Gastrocnemius medialis (tissue), 4 donors: ENCODE measurements at regions not wholly inside any gene's neighbourhood (a gene's known extent, or its start where the extent isn't known, plus 50 kb on each side); places are given as distances from the start of the nearest gene placed in this dataset.

Source experiments
- POLR2A ChIP-seq, 2 donors: fragments of 450-650 bp; IDR thresholded peaks; one replicate each; pipeline ENCODE4 v1.6.1; 2017; ENCODE audit warnings: antibody characterized with exemption in 2 of 2, mild to moderate bottlenecking in 2 of 2, moderate library complexity in 2 of 2
- TF ChIP-seq, protein P1 (sequence below), 5 experiments: fragments of 450-650 bp in 3 of 5; fragments of 200-600 bp in 2 of 5; sonication (generic) in 2 of 5; IDR thresholded peaks in 4 of 5; conservative IDR thresholded peaks in 1 of 5; 1 replicate in 4 of 5; 2 replicates in 1 of 5; pipeline ENCODE4 v1.5.1; 2016 to 2019; ENCODE audit warnings: antibody characterized with exemption in 5 of 5, mild to moderate bottlenecking in 3 of 5, moderate library complexity in 3 of 5

GRCh38 chr3:36312351-36312750 lies 68.0 kb upstream of the STAC start:
- no peak for TF ChIP-seq POLR2A (IDR thresholded peaks at IDR 0.05)
- TF ChIP-seq, protein P1, sequence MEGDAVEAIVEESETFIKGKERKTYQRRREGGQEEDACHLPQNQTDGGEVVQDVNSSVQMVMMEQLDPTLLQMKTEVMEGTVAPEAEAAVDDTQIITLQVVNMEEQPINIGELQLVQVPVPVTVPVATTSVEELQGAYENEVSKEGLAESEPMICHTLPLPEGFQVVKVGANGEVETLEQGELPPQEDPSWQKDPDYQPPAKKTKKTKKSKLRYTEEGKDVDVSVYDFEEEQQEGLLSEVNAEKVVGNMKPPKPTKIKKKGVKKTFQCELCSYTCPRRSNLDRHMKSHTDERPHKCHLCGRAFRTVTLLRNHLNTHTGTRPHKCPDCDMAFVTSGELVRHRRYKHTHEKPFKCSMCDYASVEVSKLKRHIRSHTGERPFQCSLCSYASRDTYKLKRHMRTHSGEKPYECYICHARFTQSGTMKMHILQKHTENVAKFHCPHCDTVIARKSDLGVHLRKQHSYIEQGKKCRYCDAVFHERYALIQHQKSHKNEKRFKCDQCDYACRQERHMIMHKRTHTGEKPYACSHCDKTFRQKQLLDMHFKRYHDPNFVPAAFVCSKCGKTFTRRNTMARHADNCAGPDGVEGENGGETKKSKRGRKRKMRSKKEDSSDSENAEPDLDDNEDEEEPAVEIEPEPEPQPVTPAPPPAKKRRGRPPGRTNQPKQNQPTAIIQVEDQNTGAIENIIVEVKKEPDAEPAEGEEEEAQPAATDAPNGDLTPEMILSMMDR (IDR thresholded peaks at IDR 0.05 in 4 of 5, conservative IDR thresholded peaks at IDR 0.05 in 1 of 5), result no peak
